ENCODE measurements at regions not wholly inside any gene's neighbourhood (a gene's known extent, or its start where the extent isn't known, plus 50 kb on each side); places are given as distances from the start of the nearest gene placed in this dataset.

DNA sequence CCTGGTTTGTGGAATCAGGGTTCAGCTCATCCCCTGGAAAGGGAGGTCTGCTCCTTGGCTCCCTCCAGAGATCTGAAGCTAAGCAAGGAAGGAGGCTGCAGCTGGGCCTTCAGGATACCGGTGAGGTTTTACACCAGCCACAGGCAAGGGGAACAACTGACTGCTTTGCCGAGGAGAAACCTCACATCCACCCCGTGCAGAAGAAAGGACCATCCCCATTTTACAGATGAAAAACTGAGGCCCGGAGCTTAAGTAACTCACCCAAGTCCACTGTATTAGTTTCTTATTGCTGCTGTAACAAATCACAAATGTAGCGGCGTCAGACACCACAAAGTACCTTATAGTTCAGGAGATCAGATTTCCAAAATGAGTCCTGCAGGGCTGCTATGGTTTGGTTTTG is 173.7 kb downstream of the MN1 start:
- no peaks in the 10 kb centered on the region for H3K27me3 ChIP-seq (ENCODE audit: control insufficient read depth, insufficient read depth, low read length)
- no peak overlapping the region for H3K27ac ChIP-seq (ENCODE audit: low read depth, low read length)
- no peaks in the 10 kb centered on the region for H3K36me3 ChIP-seq (ENCODE audit: control insufficient read depth, insufficient read depth, low read length)
- no peak overlapping the region for H3K4me3 ChIP-seq (ENCODE audit: low read depth, low read length)
- DNase-seq (ENCODE audit: low read depth in 4 of 6, low spot score in 6 of 6), result no peak
- 71% methylated on average over 5 of the region's 6 CpGs for WGBS (ENCODE audit: insufficient coverage)
- H3K9me3 ChIP-seq (ENCODE audit: control insufficient read depth, insufficient read depth, low read length), result no peaks in the 10 kb centered on the region
- H3K4me1 ChIP-seq (ENCODE audit: control insufficient read depth, insufficient read depth, low read length), result peaks cover 3% of the 10 kb centered on the region

DNA sequence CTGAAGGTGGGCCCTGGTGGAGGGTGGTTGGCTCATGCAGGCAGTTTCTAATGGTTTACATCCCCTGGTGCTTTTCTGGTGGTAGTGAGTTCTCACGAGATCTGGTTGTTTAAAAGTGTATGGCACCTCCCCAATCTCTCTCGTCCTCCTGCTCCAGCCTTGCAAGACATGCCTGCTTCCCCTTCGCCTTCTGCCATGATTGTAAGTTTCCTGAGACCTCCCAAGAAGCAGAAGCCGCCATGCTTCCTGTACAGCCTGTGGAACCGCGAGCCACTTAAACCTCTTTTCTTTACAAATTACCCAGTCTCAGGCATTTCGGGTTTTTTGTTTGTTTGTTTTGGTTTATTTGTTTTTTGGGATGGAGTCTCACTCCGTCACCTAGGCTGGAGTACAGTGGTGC is 173.2 kb downstream of the MN1 start:
- Histone ChIP-seq H3K9me3 (ENCODE audit: control insufficient read depth, insufficient read depth, low read length) (no peaks in the 10 kb centered on the region), H3K4me3 (ENCODE audit: low read depth, low read length) (no peak overlapping the region), H3K4me1 (ENCODE audit: control insufficient read depth, insufficient read depth, low read length) (peaks cover 7% of the 10 kb centered on the region), H3K27ac (ENCODE audit: low read depth, low read length) (no peak overlapping the region), H3K27me3 (ENCODE audit: control insufficient read depth, insufficient read depth, low read length) (no peaks in the 10 kb centered on the region), H3K36me3 (ENCODE audit: control insufficient read depth, insufficient read depth, low read length) (no peaks in the 10 kb centered on the region)
- 93% methylated on average over 3 of the region's 8 CpGs for WGBS (ENCODE audit: insufficient coverage)
- DNase-seq (ENCODE audit: low read depth in 4 of 6, low spot score in 6 of 6), result no peak

DNA sequence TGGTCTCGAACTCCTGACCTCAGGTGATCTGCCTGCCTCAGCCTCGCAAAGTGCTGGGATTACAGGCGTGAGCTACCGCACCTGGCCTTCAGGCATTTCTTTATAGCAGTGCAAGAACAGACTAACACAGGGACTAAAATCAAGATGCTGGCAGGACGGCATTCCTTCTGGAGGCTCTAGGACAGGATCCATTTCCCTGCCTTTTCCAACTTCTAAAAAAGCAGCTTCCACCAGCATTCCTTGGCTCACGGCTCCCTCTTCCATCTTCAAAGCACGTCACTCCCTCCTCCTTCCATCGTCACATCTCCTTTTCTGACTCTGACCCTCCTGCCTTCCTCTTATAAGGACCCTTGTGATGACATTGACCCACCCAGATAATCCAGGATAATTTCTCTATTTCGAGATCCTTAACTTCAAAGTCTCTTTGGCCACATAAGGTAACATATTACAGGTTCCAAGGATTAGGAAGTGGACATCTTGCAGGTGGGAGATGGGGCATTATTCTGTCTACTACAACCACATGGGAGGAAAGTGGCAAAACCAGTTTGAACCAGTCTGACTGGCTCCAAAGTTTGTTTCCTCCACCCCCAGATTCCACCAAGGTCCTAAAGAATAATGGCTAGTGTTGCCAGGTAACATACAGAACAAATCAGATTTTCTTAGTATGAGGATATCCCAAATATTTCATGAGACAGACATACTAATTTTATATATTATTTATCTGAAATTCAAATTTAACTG is 172.5 kb downstream of the MN1 start:
- 92% methylated on average over 8 of the region's 9 CpGs for WGBS (ENCODE audit: insufficient coverage)
- Histone ChIP-seq H3K36me3 (ENCODE audit: control insufficient read depth, insufficient read depth, low read length) (no peaks in the 10 kb centered on the region), H3K4me3 (ENCODE audit: low read depth, low read length) (no peak overlapping the region), H3K27ac (ENCODE audit: low read depth, low read length) (no peak overlapping the region), H3K9me3 (ENCODE audit: control insufficient read depth, insufficient read depth, low read length) (no peaks in the 10 kb centered on the region), H3K4me1 (ENCODE audit: control insufficient read depth, insufficient read depth, low read length) (peaks cover 7% of the 10 kb centered on the region), H3K27me3 (ENCODE audit: control insufficient read depth, insufficient read depth, low read length) (no peaks in the 10 kb centered on the region)
- no peak for DNase-seq (ENCODE audit: low read depth in 4 of 6, low spot score in 6 of 6)

DNA sequence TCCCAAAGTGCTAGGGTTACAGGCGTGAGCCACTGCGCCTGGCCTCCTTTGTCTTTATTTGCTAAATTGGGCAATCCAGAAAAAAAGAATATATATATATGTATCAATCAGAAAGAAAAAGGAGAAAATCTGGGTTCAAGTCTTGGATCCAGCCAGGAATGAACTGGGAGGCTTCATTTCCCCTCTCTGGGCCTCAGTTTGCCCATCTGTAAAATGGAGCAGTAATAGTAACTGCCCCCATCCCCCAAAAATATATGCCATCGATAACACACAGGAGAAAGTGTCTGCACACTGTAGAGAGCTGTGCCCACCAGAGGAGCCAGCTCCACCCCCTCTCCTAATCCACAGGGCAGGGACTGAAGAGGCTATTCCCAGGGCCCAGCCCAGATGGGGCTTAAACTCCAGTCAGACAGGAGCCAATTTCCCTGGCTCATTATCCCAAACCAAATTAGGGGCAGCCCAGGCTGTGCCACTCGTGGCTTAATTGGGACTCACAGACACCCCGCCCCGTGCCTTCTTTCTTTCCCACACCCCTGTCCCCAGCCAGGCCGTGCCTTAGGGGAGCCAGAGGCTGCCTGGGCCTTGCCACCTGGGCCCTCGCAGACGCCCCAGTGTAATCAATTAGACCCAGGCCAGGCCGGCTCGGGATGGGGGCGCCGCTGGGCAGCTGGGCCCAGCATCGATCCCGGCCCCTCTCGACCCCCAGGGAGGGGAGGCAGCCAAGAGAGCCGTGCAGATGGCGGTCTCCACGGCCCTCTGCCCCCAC is 171.5 kb downstream of the MN1 start:
- H3K27me3 ChIP-seq (ENCODE audit: control insufficient read depth, insufficient read depth, low read length), result no peaks in the 10 kb centered on the region
- no peaks in the 10 kb centered on the region for H3K36me3 ChIP-seq (ENCODE audit: control insufficient read depth, insufficient read depth, low read length)
- WGBS (ENCODE audit: insufficient coverage), result 46% methylated on average over 14 of the region's 19 CpGs
- H3K4me1 ChIP-seq (ENCODE audit: control insufficient read depth, insufficient read depth, low read length), result peaks cover 7% of the 10 kb centered on the region
- no peak for DNase-seq (ENCODE audit: low read depth in 4 of 6, low spot score in 6 of 6)
- no peak overlapping the region for H3K27ac ChIP-seq (ENCODE audit: low read depth, low read length)
- no peaks in the 10 kb centered on the region for H3K9me3 ChIP-seq (ENCODE audit: control insufficient read depth, insufficient read depth, low read length)
- H3K4me3 ChIP-seq (ENCODE audit: low read depth, low read length), result no peak overlapping the region

DNA sequence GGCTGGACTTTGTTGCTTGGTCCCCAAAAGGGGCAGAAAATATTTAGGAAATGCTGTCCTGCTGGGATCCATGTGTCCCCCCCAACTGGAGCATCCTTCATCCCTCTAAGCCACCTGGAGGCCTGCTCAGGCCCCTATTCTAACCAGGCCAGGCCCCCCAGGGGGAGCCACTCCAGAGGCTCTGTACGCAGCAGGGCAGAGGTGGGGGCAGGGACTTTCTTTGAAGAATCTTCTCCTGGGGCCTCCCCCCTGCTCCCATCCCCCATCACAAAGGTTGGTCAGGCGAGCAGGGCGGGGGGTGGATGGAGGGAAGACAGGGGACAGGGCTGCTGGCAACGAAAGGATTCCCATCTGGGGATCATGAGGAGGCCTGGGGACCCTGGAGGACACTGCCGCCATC is 170.8 kb downstream of the MN1 start:
- peaks cover 7% of the 10 kb centered on the region for H3K4me1 ChIP-seq (ENCODE audit: control insufficient read depth, insufficient read depth, low read length)
- no peaks in the 10 kb centered on the region for H3K9me3 ChIP-seq (ENCODE audit: control insufficient read depth, insufficient read depth, low read length)
- no peaks in the 10 kb centered on the region for H3K36me3 ChIP-seq (ENCODE audit: control insufficient read depth, insufficient read depth, low read length)
- H3K27me3 ChIP-seq (ENCODE audit: control insufficient read depth, insufficient read depth, low read length), result no peaks in the 10 kb centered on the region
- H3K27ac ChIP-seq (ENCODE audit: low read depth, low read length), result no peak overlapping the region
- DNase-seq (ENCODE audit: low read depth in 4 of 6, low spot score in 6 of 6), result no peak
- H3K4me3 ChIP-seq (ENCODE audit: low read depth, low read length), result no peak overlapping the region
- no CpG with 5 or more reads among the region's 5 CpGs for WGBS (ENCODE audit: insufficient coverage)

DNA sequence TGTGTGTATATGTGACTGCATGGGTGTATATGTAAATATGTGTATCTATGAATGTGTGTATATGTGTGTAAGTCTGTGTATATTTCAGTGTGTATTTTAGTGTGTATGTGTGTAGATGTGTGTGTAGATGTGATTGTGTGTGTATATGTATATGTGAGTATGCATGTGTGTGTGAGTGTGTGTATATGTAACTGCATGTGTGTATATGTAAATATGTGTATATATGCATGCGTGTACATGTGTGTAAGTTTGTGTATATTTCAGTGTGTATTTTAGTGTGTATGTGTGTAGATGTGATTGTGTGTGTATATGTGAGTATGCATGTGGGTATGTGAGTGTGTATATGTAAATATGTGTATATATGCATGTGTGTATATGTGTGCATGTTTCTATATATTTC is 169.9 kb downstream of the MN1 start:
- 100% methylated on average over 1 of the region's 1 CpG for WGBS (ENCODE audit: insufficient coverage)
- Histone ChIP-seq H3K4me3 (ENCODE audit: low read depth, low read length) (no peak overlapping the region), H3K9me3 (ENCODE audit: control insufficient read depth, insufficient read depth, low read length) (no peaks in the 10 kb centered on the region), H3K27ac (ENCODE audit: low read depth, low read length) (no peak overlapping the region), H3K4me1 (ENCODE audit: control insufficient read depth, insufficient read depth, low read length) (peaks cover 7% of the 10 kb centered on the region), H3K27me3 (ENCODE audit: control insufficient read depth, insufficient read depth, low read length) (no peaks in the 10 kb centered on the region), H3K36me3 (ENCODE audit: control insufficient read depth, insufficient read depth, low read length) (no peaks in the 10 kb centered on the region)
- no peak for DNase-seq (ENCODE audit: low read depth in 4 of 6, low spot score in 6 of 6)

DNA sequence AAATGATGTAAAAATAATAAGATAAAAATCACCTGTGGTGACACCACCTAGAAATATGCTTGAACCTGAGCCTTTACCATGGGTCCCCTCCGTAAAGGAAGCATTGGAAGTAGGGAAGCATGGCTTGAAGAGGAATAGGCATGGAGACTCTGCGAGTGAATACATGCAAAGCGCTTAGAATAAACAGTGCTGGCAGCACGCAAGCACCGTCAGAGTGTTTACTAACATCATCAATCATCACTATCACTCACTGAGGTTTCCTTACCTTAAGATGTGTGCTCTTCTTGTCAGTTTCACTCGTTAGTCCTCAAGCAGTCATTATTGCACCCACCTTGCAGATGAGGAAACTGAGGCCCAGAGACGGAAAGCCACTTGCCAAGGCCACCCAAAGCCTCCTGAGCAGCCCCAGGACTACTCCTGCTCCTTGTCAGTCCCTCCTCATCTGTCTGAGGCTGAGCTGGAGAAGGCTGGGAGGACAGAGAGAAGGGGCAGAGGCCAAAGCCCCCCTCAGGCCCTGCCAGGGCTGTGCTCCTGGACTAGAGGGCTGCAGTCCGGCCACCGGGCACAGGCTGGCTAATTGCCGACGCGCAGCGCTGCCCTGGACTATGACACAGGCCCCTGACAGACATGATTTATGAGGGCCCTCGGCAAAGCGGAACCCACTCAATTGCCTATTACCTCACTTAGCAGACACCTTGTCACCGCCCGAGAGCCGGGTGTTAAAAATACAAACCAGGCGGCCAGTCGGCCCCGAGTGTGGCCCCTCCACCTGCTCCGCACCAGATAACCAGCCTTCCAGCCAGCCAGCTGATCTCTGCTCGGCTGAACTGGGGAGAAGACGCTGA is 168.9 kb downstream of the MN1 start:
- peaks cover 7% of the 10 kb centered on the region for H3K4me1 ChIP-seq (ENCODE audit: control insufficient read depth, insufficient read depth, low read length)
- no peak overlapping the region for H3K4me3 ChIP-seq (ENCODE audit: low read depth, low read length)
- H3K27ac ChIP-seq (ENCODE audit: low read depth, low read length), result no peak overlapping the region
- no peaks in the 10 kb centered on the region for H3K27me3 ChIP-seq (ENCODE audit: control insufficient read depth, insufficient read depth, low read length)
- WGBS (ENCODE audit: insufficient coverage), result 45% methylated on average over 23 of the region's 24 CpGs
- DNase-seq (ENCODE audit: low read depth in 4 of 6, low spot score in 6 of 6), result no peak
- no peaks in the 10 kb centered on the region for H3K9me3 ChIP-seq (ENCODE audit: control insufficient read depth, insufficient read depth, low read length)
- no peaks in the 10 kb centered on the region for H3K36me3 ChIP-seq (ENCODE audit: control insufficient read depth, insufficient read depth, low read length)

DNA sequence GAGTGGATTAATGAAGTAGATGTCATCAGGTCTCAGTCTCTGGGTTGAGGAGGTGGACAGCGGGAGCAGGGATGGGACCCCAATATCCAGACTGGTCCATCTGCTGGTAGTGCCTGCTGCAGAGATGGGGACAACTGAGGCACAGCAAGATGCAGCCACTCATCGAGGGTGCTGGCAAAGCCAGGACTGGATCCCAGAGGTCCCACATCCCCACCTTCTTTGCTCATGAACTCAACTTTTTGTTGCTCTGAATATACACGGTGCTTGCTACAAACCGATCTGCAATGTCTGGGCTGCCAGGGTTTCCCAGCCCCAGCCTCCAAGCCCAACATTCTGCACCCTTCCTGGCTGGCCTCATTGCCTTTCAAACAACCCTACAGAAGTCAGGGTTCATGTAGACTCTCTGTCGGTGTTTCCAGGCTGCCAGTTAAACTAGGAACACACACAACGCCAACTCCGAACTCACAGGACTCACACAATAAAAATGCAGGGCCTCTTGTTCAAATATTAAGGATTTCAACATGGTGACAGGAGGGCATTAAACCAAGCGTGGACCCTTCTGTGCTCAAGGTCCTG is 168.2 kb downstream of the MN1 start:
- peaks cover 7% of the 10 kb centered on the region for H3K4me1 ChIP-seq (ENCODE audit: control insufficient read depth, insufficient read depth, low read length)
- WGBS (ENCODE audit: insufficient coverage), result 69% methylated on average over 6 of the region's 8 CpGs
- H3K9me3 ChIP-seq (ENCODE audit: control insufficient read depth, insufficient read depth, low read length), result no peaks in the 10 kb centered on the region
- H3K27me3 ChIP-seq (ENCODE audit: control insufficient read depth, insufficient read depth, low read length), result no peaks in the 10 kb centered on the region
- DNase-seq (ENCODE audit: low read depth in 4 of 6, low spot score in 6 of 6), result no peak
- no peaks in the 10 kb centered on the region for H3K36me3 ChIP-seq (ENCODE audit: control insufficient read depth, insufficient read depth, low read length)
- H3K27ac ChIP-seq (ENCODE audit: low read depth, low read length), result no peak overlapping the region
- no peak overlapping the region for H3K4me3 ChIP-seq (ENCODE audit: low read depth, low read length)

DNA sequence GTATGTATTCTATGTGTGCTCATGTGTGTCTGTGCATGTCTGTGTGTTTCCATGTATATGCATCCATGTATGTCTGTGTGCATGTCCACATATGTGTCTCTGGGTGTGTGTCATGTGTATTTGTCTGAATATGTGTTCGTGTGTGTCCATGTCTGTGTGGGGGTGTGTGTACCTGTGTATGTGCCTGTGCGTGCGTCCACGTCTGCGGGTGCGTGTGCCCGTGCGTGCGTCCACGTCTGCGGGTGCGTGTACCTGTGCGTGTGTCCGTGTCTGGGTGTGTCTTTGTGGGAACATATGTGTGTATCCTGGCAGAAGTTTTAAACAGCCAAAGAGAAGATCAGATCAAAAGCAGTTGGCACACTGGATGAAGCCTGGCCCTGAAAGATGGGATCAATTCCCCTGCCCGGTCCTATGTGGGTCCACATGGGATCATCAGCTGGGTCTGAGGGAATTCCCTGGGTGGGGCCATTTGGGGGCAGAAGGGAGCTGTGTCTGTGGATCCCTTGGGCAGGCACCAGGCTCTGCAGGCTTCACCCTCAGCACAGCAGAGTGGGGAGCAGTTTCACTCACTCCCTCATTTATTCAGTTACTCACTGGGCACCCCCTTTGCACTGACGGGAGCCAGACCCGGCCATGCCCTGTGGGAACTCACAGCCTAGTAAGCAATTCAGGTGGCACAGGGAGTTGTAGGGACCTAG is 167.4 kb downstream of the MN1 start:
- DNase-seq (ENCODE audit: low read depth in 4 of 6, low spot score in 6 of 6), result no peak
- H3K4me1 ChIP-seq (ENCODE audit: control insufficient read depth, insufficient read depth, low read length), result peaks cover 12% of the 10 kb centered on the region
- no peaks in the 10 kb centered on the region for H3K9me3 ChIP-seq (ENCODE audit: control insufficient read depth, insufficient read depth, low read length)
- no peaks in the 10 kb centered on the region for H3K36me3 ChIP-seq (ENCODE audit: control insufficient read depth, insufficient read depth, low read length)
- WGBS (ENCODE audit: insufficient coverage), result 92% methylated on average over 17 of the region's 17 CpGs
- H3K27me3 ChIP-seq (ENCODE audit: control insufficient read depth, insufficient read depth, low read length), result no peaks in the 10 kb centered on the region
- H3K27ac ChIP-seq (ENCODE audit: low read depth, low read length), result no peak overlapping the region
- H3K4me3 ChIP-seq (ENCODE audit: low read depth, low read length), result no peak overlapping the region

Measured in spinal cord (tissue), 9 donors.